CD4-positive, alpha-beta T cell treated with Interleukin-17A for 4 hours (primary cell): ENCODE measurements at regions not wholly inside any gene's neighbourhood (a gene's known extent, or its start where the extent isn't known, plus 50 kb on each side); places are given as distances from the start of the nearest gene placed in this dataset.
"Not testable (repeated sequence)": the region's sequence is repeated elsewhere in the genome, so short reads cannot be mapped to it uniquely, and the experiment has no call there.

Experiments
- DNase-seq: peaks from one replicate; pipeline ENCODE4 v3.0.0-alpha.2; 2020; ENCODE audit warnings: mixed read lengths

- no peak for DNase-seq
These were observed 890.2 kb downstream of the FLRT2 start for GRCh38 chr14:86420131-86420530.

GRCh38 chr14:86414146-86414545 lies 884.2 kb downstream of the FLRT2 start:
- no peak for DNase-seq

GRCh38 chr14:86404989-86405649 lies 875.2 kb downstream of the FLRT2 start:
- no peak for DNase-seq

GRCh38 chr14:86404425-86404824 lies 874.5 kb downstream of the FLRT2 start:
- DNase-seq, result no peak

- DNase-seq, result no peak
These were observed 872.6 kb downstream of the FLRT2 start for GRCh38 chr14:86402545-86402944.

GRCh38 chr14:86391085-86391484 lies 861.1 kb downstream of the FLRT2 start:
- DNase-seq, result no peak

GRCh38 chr14:86388216-86388615 lies 858.3 kb downstream of the FLRT2 start:
- no peak for DNase-seq

- no peak for DNase-seq
These were observed 843.9 kb downstream of the FLRT2 start for GRCh38 chr14:86373886-86374285.

GRCh38 chr14:86372402-86372801 lies 842.5 kb downstream of the FLRT2 start:
- DNase-seq, result no peak

- DNase-seq, result no peak
These were observed 834.7 kb downstream of the FLRT2 start for GRCh38 chr14:86364634-86365033.

- no peak for DNase-seq
These were observed 833.6 kb downstream of the FLRT2 start for GRCh38 chr14:86363576-86363975.

- DNase-seq, result no peak
These were observed 833.1 kb downstream of the FLRT2 start for GRCh38 chr14:86363047-86363446.

- no peak for DNase-seq
These were observed 827.9 kb downstream of the FLRT2 start for GRCh38 chr14:86357876-86358275.

GRCh38 chr14:86357119-86357518 lies 827.2 kb downstream of the FLRT2 start:
- no peak for DNase-seq

GRCh38 chr14:86346818-86347384 lies 817.0 kb downstream of the FLRT2 start:
- no peak for DNase-seq

GRCh38 chr14:86334355-86334754 lies 804.4 kb downstream of the FLRT2 start:
- DNase-seq, result no peak

GRCh38 chr14:86333493-86333892 lies 803.5 kb downstream of the FLRT2 start:
- DNase-seq, result no peak

- no peak for DNase-seq
These were observed 801.4 kb downstream of the FLRT2 start for GRCh38 chr14:86331341-86331740.

GRCh38 chr14:86321151-86321550 lies 791.2 kb downstream of the FLRT2 start:
- no peak for DNase-seq

GRCh38 chr14:86312154-86312665 lies 782.3 kb downstream of the FLRT2 start:
- DNase-seq, result not testable (repeated sequence)

GRCh38 chr14:86311151-86311550 lies 781.2 kb downstream of the FLRT2 start:
- DNase-seq, result no peak

- no peak for DNase-seq
These were observed 780.7 kb downstream of the FLRT2 start for GRCh38 chr14:86310611-86311010.

- DNase-seq, result no peak
These were observed 780.2 kb downstream of the FLRT2 start for GRCh38 chr14:86310148-86310547.

GRCh38 chr14:86305058-86305457 lies 775.1 kb downstream of the FLRT2 start:
- no peak for DNase-seq

GRCh38 chr14:86299994-86300393 lies 770.0 kb downstream of the FLRT2 start:
- DNase-seq, result no peak
